Uterus (tissue), 2 donors: ENCODE measurements at regions not wholly inside any gene's neighbourhood (a gene's known extent, or its start where the extent isn't known, plus 50 kb on each side); places are given as distances from the start of the nearest gene placed in this dataset.

Experiments
- POLR2A ChIP-seq, 2 donors: fragments of 450-650 bp; IDR thresholded peaks; one replicate each; pipeline ENCODE4 v1.6.1; 2016; ENCODE audit warnings: antibody characterized with exemption in 2 of 2, mild to moderate bottlenecking in 1 of 2, moderate library complexity in 1 of 2
- TF ChIP-seq, protein P1 (sequence below), 4 experiments: fragments of 200-600 bp in 2 of 4; fragments of 450-650 bp in 2 of 4; sonication (generic) in 2 of 4; IDR thresholded peaks; one replicate each; pipeline ENCODE4 v1.5.1; 2016 to 2019; ENCODE audit warnings: antibody characterized with exemption in 4 of 4, mild to moderate bottlenecking in 2 of 4, moderate library complexity in 1 of 4

DNA sequence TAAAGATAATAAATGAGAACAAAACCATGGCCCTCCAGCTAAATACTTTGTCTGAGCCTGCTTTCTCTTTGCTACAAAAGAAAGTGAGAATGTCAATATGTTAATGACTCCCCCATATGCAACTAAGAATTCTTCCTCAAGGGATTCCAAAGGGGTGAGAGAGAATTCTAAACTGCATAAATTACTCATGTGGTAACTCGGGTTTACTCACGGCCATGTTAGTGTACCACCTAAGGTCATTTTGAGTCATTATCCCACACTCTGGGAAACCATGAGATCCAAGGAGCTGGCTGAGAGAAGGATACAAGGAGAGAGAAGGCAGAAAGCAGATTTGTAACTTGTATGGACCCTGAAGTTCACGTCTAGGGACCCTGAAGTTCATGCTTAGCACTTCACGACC, 190.3 kb downstream of the DHX15 start:
- no peak for TF ChIP-seq POLR2A (IDR thresholded peaks at IDR 0.05)
- TF ChIP-seq, protein P1, sequence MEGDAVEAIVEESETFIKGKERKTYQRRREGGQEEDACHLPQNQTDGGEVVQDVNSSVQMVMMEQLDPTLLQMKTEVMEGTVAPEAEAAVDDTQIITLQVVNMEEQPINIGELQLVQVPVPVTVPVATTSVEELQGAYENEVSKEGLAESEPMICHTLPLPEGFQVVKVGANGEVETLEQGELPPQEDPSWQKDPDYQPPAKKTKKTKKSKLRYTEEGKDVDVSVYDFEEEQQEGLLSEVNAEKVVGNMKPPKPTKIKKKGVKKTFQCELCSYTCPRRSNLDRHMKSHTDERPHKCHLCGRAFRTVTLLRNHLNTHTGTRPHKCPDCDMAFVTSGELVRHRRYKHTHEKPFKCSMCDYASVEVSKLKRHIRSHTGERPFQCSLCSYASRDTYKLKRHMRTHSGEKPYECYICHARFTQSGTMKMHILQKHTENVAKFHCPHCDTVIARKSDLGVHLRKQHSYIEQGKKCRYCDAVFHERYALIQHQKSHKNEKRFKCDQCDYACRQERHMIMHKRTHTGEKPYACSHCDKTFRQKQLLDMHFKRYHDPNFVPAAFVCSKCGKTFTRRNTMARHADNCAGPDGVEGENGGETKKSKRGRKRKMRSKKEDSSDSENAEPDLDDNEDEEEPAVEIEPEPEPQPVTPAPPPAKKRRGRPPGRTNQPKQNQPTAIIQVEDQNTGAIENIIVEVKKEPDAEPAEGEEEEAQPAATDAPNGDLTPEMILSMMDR (IDR thresholded peaks at IDR 0.05): no peak
